HEK293 (cell line): ENCODE measurements at regions not wholly inside any gene's neighbourhood (a gene's known extent, or its start where the extent isn't known, plus 50 kb on each side); places are given as distances from the start of the nearest gene placed in this dataset.

Experiments used
- CTCF ChIA-PET: fragments of 350-600 bp; formaldehyde crosslinking; extraction: SDS; loops from one replicate; lab custom pipeline; 2021; ENCODE audit warnings: antibody characterized with exemption; lab: Yijun Ruan, JAX
- POLR2A ChIA-PET: fragments of 300-600 bp; formaldehyde crosslinking; extraction: SDS; loops from one replicate; lab custom pipeline; 2020; ENCODE audit warnings: antibody characterized with exemption, inconsistent platforms; lab: Yijun Ruan, JAX
- H3K27ac ChIP-seq: fragments of 200-500 bp; sonication (Bioruptor generic); 2 replicates; pipeline ENCODE4 v1.5.1; 2014; ENCODE audit warnings: low read depth, low read length, control low read depth, inconsistent platforms; ENCODE audit errors: extremely low read depth
- H3K36me3 ChIP-seq, 2 experiments: fragments of 200-500 bp in 1 of 2; sonication (Bioruptor generic) in 1 of 2; 1 replicate in 1 of 2; 2 replicates in 1 of 2; pipeline ENCODE4 v1.5.1; 2014 to 2017; ENCODE audit warnings: inconsistent platforms in 2 of 2, low read length in 2 of 2; ENCODE audit not compliant: control insufficient read depth in 2 of 2, insufficient read depth in 1 of 2
- H3K4me1 ChIP-seq: fragments of 200-500 bp; sonication (Bioruptor generic); 2 replicates; pipeline ENCODE4 v1.5.1; 2014; ENCODE audit warnings: mild to moderate bottlenecking, low read length, inconsistent platforms; ENCODE audit not compliant: control insufficient read depth, insufficient read depth
- H3K4me3 ChIP-seq: 2 replicates; pipeline ENCODE4 v1.5.1; 2011; ENCODE audit warnings: low read depth, mild to moderate bottlenecking, control low read depth, low read length, moderate library complexity
- H3K9me3 ChIP-seq: fragments of 200-500 bp; sonication (Bioruptor generic); 2 replicates; pipeline ENCODE4 v1.5.1; 2014; ENCODE audit warnings: low read depth, low read length, inconsistent platforms; ENCODE audit not compliant: control insufficient read depth, insufficient read depth
- KLF1 ChIP-seq: fragments of 450-650 bp; formaldehyde crosslinking; IDR thresholded peaks from 2 replicates; pipeline ENCODE4 v1.5.1; 2016; ENCODE audit warnings: missing biosample characterization, missing genetic modification characterization
- PBX3 ChIP-seq: sonication (generic); formaldehyde crosslinking; IDR thresholded peaks from 2 replicates; pipeline ENCODE4 v1.8.1; 2022; ENCODE audit warnings: mild to moderate bottlenecking, moderate library complexity, missing genetic modification reagents
- PRDM10 ChIP-seq: fragments of 450-650 bp; formaldehyde crosslinking; IDR thresholded peaks from 2 replicates; pipeline ENCODE4 v1.5.1; 2016; ENCODE audit warnings: missing biosample characterization, missing genetic modification characterization
- PRDM4 ChIP-seq: fragments of 450-650 bp; formaldehyde crosslinking; IDR thresholded peaks from 2 replicates; pipeline ENCODE4 v1.5.1; 2017; ENCODE audit warnings: missing biosample characterization, missing genetic modification characterization
- PRDM6 ChIP-seq: fragments of 450-650 bp; formaldehyde crosslinking; IDR thresholded peaks from 2 replicates; pipeline ENCODE4 v1.5.1; 2017; ENCODE audit warnings: missing biosample characterization, missing genetic modification characterization
- REPIN1 ChIP-seq: fragments of 450-650 bp; formaldehyde crosslinking; IDR thresholded peaks from 2 replicates; pipeline ENCODE4 v1.5.1; 2017; ENCODE audit warnings: missing biosample characterization, missing genetic modification characterization, low read depth
- REST ChIP-seq: fragments of 450-650 bp; formaldehyde crosslinking; IDR thresholded peaks from 2 replicates; pipeline ENCODE4 v1.5.1; 2016; ENCODE audit warnings: missing biosample characterization, missing genetic modification characterization
- ZBTB11 ChIP-seq: fragments of 450-650 bp; formaldehyde crosslinking; conservative IDR thresholded peaks from 2 replicates; pipeline ENCODE4 v1.5.1; 2016; ENCODE audit warnings: low read depth, missing biosample characterization, missing genetic modification characterization
- ZNF138 ChIP-seq: fragments of 450-650 bp; formaldehyde crosslinking; IDR thresholded peaks from 2 replicates; pipeline ENCODE4 v1.5.1; 2016; ENCODE audit warnings: missing biosample characterization, missing genetic modification characterization, borderline replicate concordance
- ZNF146 ChIP-seq: fragments of 450-650 bp; formaldehyde crosslinking; IDR thresholded peaks from 2 replicates; pipeline ENCODE4 v1.5.1; 2016; ENCODE audit warnings: missing biosample characterization, missing genetic modification characterization
- ZNF19 ChIP-seq: fragments of 450-650 bp; formaldehyde crosslinking; IDR thresholded peaks from 2 replicates; pipeline ENCODE4; 2016; ENCODE audit warnings: missing biosample characterization, missing genetic modification characterization, low read depth
- ZNF23 ChIP-seq: fragments of 450-650 bp; formaldehyde crosslinking; IDR thresholded peaks from 2 replicates; pipeline ENCODE4 v1.5.1; 2016; ENCODE audit warnings: missing biosample characterization, missing genetic modification characterization, borderline replicate concordance
- ZNF274 ChIP-seq, 2 experiments: fragments of 200-500 bp in 1 of 2; fragments of 450-650 bp in 1 of 2; sonication (Bioruptor generic) in 1 of 2; formaldehyde crosslinking in 1 of 2; IDR thresholded peaks; 2 replicates each; pipeline versions ENCODE4 v1.5.1 to v1.6.1; 2014 to 2016; ENCODE audit warnings: borderline replicate concordance in 1 of 2, inconsistent platforms in 1 of 2, low read length in 1 of 2, missing biosample characterization in 1 of 2, missing genetic modification characterization in 1 of 2
- ZNF366 ChIP-seq: fragments of 450-650 bp; formaldehyde crosslinking; conservative IDR thresholded peaks from 2 replicates; pipeline ENCODE4 v1.5.1; 2016; ENCODE audit warnings: missing biosample characterization, missing genetic modification characterization
- ZNF510 ChIP-seq: fragments of 450-650 bp; formaldehyde crosslinking; IDR thresholded peaks from 2 replicates; pipeline ENCODE4 v1.5.1; 2018; ENCODE audit warnings: mild to moderate bottlenecking, missing genetic modification characterization, missing biosample characterization; ENCODE audit not compliant: insufficient replicate concordance
- ZNF837 ChIP-seq: fragments of 450-650 bp; formaldehyde crosslinking; IDR thresholded peaks from 2 replicates; pipeline ENCODE4 v1.5.1; 2016; ENCODE audit warnings: missing biosample characterization, missing genetic modification characterization

- Histone ChIP-seq H3K4me1 (no peaks in the 10 kb centered on the region), H3K4me3 (no peak overlapping the region), H3K27ac (no peak overlapping the region), H3K9me3 (no peaks in the 10 kb centered on the region), H3K36me3 (no peaks in the 10 kb centered on the region)
- CTCF ChIA-PET, result no interaction called here
- POLR2A ChIA-PET, result no interaction called here
- TF ChIP-seq PRDM10 (no peak), ZNF23 (tag by site-specific recombination) (no peak), REPIN1 (tag by site-specific recombination) (no peak), ZNF138 (tag by site-specific recombination) (no peak), ZNF366 (tag by site-specific recombination) (no peak), KLF1 (tag by site-specific recombination) (no peak), PBX3 (no peak), PRDM4 (tag by site-specific recombination) (no peak), ZNF146 (tag by site-specific recombination) (no peak), PRDM6 (tag by site-specific recombination) (no peak), ZBTB11 (tag by site-specific recombination) (no peak), ZNF510 (tag by site-specific recombination) (no peak), ZNF274 (IDR thresholded peaks at IDR 0.05; ENCODE audit: low read length) (no peak), ZNF274 (tag by site-specific recombination; IDR thresholded peaks at IDR 0.05; ENCODE audit: borderline replicate concordance) (no peak), ZNF837 (no peak), REST (tag by site-specific recombination) (no peak), ZNF19 (tag by site-specific recombination) (no peak)
Observed at GRCh38 chr5:91825618-91826017, 442.5 kb upstream of the ARRDC3 start.
